ENCODE measurements at regions not wholly inside any gene's neighbourhood (a gene's known extent, or its start where the extent isn't known, plus 50 kb on each side); places are given as distances from the start of the nearest gene placed in this dataset.

DNA sequence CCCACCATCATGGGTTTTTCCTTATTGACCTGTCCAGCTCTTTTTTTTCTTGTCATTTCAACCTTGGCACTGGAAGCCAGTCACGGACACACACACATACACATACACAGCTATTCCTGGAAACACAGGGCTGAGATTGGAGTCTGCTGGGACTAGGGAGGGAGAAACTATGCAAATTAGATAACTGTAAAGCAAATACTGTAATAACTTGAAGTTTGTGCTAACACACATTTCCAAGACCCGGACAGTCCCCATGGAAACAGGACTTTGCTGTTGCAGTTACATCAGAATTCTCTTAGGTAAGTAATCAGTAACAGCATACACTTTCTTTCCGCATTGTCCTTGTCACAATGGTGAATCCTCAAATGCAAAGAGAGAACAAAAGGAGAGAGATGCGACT, 304.4 kb downstream of the KBTBD8 start:
- TF ChIP-seq FOXP2 (optimal IDR thresholded peaks at IDR 0.05; ENCODE audit: borderline replicate concordance, extremely low read depth, extremely low read length, insufficient read depth) (no peak), TAF1 (IDR thresholded peaks at IDR 0.05; ENCODE audit: borderline replicate concordance, insufficient read depth, low read length) (no peak), POLR2AphosphoS5 (IDR thresholded peaks at IDR 0.05; ENCODE audit: low read depth, low read length) (no peak), SIN3A (IDR thresholded peaks at IDR 0.05; ENCODE audit: borderline replicate concordance, insufficient read depth, low read length) (no peak)
- TF ChIP-seq, protein P1, sequence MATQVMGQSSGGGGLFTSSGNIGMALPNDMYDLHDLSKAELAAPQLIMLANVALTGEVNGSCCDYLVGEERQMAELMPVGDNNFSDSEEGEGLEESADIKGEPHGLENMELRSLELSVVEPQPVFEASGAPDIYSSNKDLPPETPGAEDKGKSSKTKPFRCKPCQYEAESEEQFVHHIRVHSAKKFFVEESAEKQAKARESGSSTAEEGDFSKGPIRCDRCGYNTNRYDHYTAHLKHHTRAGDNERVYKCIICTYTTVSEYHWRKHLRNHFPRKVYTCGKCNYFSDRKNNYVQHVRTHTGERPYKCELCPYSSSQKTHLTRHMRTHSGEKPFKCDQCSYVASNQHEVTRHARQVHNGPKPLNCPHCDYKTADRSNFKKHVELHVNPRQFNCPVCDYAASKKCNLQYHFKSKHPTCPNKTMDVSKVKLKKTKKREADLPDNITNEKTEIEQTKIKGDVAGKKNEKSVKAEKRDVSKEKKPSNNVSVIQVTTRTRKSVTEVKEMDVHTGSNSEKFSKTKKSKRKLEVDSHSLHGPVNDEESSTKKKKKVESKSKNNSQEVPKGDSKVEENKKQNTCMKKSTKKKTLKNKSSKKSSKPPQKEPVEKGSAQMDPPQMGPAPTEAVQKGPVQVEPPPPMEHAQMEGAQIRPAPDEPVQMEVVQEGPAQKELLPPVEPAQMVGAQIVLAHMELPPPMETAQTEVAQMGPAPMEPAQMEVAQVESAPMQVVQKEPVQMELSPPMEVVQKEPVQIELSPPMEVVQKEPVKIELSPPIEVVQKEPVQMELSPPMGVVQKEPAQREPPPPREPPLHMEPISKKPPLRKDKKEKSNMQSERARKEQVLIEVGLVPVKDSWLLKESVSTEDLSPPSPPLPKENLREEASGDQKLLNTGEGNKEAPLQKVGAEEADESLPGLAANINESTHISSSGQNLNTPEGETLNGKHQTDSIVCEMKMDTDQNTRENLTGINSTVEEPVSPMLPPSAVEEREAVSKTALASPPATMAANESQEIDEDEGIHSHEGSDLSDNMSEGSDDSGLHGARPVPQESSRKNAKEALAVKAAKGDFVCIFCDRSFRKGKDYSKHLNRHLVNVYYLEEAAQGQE (IDR thresholded peaks at IDR 0.05; ENCODE audit: insufficient read depth in 1 of 2, low read depth in 2 of 2, low read length in 2 of 2), result no peak

DNA sequence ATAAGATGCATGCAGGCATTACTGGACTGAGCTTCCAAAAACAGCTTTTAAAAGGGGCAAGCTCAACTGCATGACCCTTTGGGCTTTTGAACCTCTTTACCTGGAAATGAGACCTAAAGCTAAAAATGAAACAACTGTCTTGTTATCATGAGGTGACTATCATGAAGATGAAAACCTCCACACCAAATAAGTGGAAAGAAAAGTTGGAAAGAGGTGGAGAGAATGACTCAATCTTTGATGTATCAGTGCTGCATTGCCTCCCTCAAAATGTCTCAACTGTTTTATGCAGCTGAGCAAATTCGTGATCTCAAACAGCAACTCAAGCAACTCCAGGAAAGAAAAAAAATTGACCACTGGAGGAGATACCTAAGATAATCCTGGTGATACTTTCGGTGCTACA, 307.1 kb downstream of the KBTBD8 start:
- TF ChIP-seq POLR2AphosphoS5 (IDR thresholded peaks at IDR 0.05; ENCODE audit: low read depth, low read length) (no peak), SIN3A (IDR thresholded peaks at IDR 0.05; ENCODE audit: borderline replicate concordance, insufficient read depth, low read length) (no peak), TAF1 (IDR thresholded peaks at IDR 0.05; ENCODE audit: borderline replicate concordance, insufficient read depth, low read length) (no peak), FOXP2 (optimal IDR thresholded peaks at IDR 0.05; ENCODE audit: borderline replicate concordance, extremely low read depth, extremely low read length, insufficient read depth) (no peak)
- TF ChIP-seq, protein P1 (IDR thresholded peaks at IDR 0.05; ENCODE audit: insufficient read depth in 1 of 2, low read depth in 2 of 2, low read length in 2 of 2), result no peak

DNA sequence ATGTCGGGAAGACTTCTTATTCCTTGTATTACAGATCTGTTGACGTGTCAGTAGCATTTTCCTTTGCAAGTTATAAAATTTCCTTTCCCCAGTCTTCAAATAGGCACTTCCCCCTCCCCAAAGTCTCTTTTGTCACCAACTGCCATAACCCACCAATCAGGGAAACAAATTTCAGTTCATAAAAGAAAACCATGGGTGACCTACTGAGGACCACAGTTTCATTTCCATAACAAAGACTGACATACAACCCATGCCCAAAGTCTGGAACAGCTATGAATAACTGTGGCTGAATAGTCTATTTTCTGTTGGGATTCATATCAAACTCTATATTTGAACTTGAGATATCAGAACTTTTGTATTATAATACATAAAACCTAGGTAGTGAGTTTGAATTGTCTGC, 307.8 kb downstream of the KBTBD8 start:
- TF ChIP-seq FOXP2 (optimal IDR thresholded peaks at IDR 0.05; ENCODE audit: borderline replicate concordance, extremely low read depth, extremely low read length, insufficient read depth) (no peak), SIN3A (IDR thresholded peaks at IDR 0.05; ENCODE audit: borderline replicate concordance, insufficient read depth, low read length) (no peak), TAF1 (IDR thresholded peaks at IDR 0.05; ENCODE audit: borderline replicate concordance, insufficient read depth, low read length) (no peak), POLR2AphosphoS5 (IDR thresholded peaks at IDR 0.05; ENCODE audit: low read depth, low read length) (no peak)

DNA sequence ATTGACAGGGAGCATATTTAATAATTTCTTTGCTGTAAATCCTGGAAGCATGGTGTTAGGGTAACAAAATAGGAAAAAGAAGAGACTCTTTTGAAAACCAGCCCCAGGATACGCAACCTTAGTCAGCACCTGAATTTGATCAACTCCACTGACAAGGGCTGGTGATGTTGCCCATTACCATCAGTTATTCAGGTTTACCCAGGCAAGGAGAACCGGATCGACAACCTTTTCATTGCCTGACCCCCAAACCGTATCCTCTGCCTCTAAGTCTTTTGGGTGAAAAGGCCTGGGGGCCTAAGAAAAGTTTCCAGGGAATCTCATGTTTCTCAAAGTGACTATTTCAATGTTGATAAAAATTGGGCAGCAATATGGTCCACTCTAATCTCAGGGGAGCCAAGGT, 313.3 kb downstream of the KBTBD8 start:
- TF ChIP-seq POLR2AphosphoS5 (IDR thresholded peaks at IDR 0.05; ENCODE audit: low read depth, low read length) (no peak), FOXP2 (optimal IDR thresholded peaks at IDR 0.05; ENCODE audit: borderline replicate concordance, extremely low read depth, extremely low read length, insufficient read depth) (no peak), TAF1 (IDR thresholded peaks at IDR 0.05; ENCODE audit: borderline replicate concordance, insufficient read depth, low read length) (no peak), SIN3A (IDR thresholded peaks at IDR 0.05; ENCODE audit: borderline replicate concordance, insufficient read depth, low read length) (no peak)
- TF ChIP-seq, protein P1 (IDR thresholded peaks at IDR 0.05; ENCODE audit: insufficient read depth in 1 of 2, low read depth in 2 of 2, low read length in 2 of 2), result no peak

- no peak for TF ChIP-seq TAF1 (IDR thresholded peaks at IDR 0.05; ENCODE audit: borderline replicate concordance, insufficient read depth, low read length)
- TF ChIP-seq, protein P1 (IDR thresholded peaks at IDR 0.05; ENCODE audit: insufficient read depth in 1 of 2, low read depth in 2 of 2, low read length in 2 of 2), result no peak
- TF ChIP-seq POLR2AphosphoS5 (IDR thresholded peaks at IDR 0.05; ENCODE audit: low read depth, low read length), result no peak
- no peak for TF ChIP-seq FOXP2 (optimal IDR thresholded peaks at IDR 0.05; ENCODE audit: borderline replicate concordance, extremely low read depth, extremely low read length, insufficient read depth)
- no peak for TF ChIP-seq SIN3A (IDR thresholded peaks at IDR 0.05; ENCODE audit: borderline replicate concordance, insufficient read depth, low read length)
Observed at GRCh38 chr3:67312155-67312554, 314.0 kb downstream of the KBTBD8 start.
